Putamen (tissue), 1 donor: ENCODE measurements at regions not wholly inside any gene's neighbourhood (a gene's known extent, or its start where the extent isn't known, plus 50 kb on each side); places are given as distances from the start of the nearest gene placed in this dataset.

Source experiments
- DNase-seq: peaks from one replicate; pipeline ENCODE4 v3.0.0-alpha.2; 2016; ENCODE audit warnings: low spot score

DNA sequence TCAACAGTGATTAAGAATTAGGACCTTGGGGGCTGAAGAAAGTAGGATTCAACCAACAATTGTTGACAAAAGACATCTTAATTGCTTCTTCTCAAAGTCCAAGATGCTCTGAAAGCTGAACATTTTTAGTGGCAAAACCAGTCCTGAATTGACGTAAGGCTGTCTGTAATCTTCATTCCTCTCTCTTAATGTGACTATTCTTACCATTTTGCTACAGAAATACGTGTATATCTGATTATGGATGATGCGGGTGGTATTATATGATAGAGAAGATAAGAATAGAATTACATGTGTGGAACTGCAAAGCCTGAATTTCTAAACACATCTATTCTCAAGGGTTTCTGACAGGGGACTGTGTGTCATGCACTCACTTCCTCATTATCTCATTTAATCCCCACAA is 130.3 kb upstream of the SASH1 start:
- DNase-seq = no peak

DNA sequence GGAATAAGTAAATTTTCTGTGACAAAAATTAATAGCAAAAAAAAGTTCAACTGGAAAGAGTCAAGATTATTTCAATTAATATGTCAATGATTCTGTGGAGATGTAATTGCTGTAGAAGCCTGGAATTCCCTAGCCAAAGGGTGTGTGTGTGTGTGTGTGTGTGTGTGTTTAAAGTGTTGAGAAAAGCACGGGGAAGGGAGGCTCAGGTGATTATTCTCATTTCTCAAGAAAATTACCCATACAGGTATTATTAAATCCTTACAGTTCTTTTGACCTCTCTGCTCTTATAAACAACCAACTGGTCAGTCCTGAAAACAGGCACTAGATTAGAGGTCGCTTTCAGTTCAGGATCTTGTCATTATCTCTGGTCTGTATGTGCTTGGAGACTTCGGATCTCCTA is 129.3 kb upstream of the SASH1 start:
- no peak for DNase-seq

DNA sequence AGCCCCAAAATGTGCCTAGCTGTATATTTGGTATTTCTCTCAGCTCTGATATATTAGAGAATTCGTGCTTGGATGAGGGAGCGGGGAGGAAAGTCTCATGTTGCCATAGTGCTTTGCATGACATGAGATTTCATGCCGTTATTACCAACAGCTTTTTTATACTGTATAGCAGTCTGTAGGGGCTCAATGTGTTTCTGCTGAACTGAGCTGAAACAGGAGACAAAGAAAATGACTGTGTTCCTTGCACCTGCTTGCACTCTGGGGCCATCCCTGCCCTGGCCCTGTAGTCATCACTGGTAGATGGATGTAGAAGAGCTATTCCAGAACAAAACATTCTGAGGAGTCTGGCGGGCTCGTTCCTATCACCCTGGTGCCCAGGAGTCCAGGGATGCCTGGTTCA is 128.0 kb upstream of the SASH1 start:
- no peak for DNase-seq

DNA sequence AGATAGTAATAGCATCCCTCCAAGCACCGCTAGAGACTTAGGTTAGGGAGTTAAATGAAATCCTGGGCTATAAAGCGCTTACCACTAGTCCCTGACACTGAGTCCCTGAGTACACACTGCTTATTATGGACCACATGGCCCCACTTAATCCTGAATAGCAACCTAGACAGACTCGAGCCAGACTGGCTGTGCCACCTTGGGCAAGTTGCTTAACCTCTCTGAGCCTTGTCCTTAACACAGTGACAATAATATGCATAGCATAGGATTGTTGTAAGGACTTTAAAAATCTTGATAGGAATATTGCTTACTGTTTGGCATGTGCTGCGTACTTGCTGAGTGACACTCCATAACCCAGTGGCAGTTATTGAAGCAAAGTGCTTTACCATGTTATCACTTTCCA is 125.6 kb upstream of the SASH1 start:
- no peak for DNase-seq

DNA sequence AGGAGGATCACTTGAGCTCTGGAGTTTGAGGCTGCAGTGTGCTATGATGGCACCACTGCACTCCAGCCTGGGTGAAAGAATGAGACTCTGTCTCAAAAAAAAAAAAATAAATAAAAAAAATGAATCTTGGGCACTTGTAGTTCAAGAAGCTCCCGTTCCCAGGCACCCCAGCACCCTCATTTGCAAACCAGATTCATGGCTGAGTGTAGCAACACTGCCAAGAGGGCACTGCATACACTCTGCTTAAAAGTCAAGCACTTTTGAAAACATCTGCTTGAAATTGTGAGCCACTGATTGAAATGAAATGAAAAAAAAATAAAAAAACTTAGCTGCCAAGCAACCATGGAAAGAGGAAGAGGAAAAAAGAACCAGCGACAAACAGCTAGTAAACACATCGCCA is 124.7 kb upstream of the SASH1 start:
- no peak for DNase-seq

DNA sequence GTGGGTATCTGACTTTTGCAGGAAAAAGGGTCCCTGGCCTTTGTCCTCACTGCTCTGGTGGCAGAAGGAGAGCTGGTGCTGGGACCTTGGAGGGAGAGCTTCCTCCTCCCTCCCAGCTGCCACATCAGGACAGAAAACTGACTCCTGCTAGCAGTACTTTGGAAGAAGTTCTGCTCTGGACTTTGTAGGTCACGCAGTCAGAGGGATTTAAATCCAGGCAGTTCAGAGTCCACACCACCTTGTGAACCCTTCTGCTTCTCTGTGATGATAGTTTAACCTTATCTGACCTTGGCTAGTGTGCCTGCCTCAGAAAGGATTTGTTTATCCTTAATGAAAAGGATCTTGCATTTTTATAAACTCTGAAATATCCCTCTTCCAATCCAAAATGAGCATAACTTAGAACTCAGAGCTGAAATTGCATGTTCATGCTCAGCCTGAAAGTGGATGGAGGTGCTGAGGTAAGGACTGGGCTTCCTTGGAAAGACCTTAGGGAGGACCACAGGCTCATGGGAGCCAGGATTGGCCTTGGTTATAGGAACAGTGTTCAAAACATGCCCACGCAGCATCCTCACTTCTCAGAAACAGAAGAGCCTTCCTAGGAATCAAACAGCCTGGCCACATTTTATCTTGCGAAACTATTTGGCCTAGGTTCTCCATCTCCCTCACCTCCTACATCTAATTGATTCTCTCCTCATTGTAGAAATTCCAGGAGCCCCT is 123.9 kb upstream of the SASH1 start:
- DNase-seq = no peak

DNA sequence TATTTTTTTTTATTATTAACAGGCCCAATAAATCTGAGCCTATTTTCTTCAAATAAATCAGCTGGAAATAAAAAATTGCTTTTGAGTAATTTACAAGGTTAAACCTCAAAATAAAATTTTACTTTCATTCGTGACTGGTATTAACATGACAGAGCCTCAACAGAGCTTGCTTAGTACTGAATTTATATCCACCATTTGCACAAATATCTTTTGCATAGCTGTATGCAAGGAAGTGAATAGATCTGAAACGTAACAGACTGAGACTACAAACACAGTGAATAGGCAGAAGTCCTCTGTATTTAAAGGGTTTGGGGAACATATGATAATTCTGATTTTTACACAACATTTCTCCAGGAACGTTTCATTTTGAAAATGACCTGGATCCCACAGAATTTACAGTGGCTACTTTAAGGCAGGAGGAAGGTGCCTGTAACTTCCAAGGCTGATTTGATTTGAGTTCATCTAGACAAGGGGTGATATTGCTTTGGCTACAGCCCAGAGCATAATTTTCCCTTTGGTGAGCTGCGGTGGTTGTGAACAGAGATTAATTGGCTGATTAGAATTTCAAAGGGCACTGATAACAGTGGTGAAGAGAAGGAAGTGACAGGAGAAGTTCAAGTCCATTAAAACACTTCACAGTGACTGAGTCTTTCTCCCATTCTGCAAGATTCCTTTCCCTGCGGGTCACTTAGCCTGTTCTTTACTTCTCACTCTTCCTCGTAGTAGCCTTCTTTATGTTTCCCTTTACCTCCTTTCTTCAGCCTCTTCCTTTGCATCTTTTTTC is 121.2 kb upstream of the SASH1 start:
- no peak for DNase-seq

DNA sequence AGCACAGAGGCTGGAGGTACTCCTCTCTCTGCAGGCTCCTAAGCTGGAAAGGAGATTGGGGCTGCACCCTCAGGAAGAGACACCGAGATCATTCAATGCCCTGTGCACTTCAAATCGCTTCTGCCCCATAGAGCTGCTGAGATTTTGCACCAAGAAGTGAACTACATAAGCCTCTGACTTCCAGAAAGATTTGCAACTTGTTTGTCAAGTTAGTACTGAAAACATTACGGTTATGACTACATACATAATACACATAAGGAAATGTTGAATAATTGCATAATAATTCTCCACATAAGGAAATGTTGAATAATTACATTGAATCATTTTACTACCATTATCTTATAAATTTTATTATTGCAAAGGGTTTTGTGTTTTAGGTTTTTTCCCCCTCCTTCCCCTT is 120.3 kb upstream of the SASH1 start:
- no peak for DNase-seq

DNA sequence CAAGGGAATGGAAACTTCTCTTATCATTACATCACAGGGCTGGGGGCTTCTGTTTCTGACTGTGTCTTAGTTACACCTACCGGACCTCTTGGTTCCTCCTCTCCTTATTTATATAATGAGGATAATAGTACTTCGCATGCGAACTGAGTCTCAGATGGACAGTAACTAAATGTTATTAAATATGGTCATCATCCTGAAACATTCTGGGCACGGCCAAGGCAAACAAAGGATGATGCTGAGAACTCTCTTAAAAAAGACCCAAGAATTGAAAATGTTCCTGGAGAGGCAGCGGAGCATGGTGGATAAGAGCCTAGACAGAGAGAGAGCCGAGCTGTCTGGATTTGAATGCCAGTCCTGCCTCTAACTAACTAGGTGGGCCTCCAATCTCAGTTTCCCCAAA is 119.8 kb upstream of the SASH1 start:
- no peak for DNase-seq

DNA sequence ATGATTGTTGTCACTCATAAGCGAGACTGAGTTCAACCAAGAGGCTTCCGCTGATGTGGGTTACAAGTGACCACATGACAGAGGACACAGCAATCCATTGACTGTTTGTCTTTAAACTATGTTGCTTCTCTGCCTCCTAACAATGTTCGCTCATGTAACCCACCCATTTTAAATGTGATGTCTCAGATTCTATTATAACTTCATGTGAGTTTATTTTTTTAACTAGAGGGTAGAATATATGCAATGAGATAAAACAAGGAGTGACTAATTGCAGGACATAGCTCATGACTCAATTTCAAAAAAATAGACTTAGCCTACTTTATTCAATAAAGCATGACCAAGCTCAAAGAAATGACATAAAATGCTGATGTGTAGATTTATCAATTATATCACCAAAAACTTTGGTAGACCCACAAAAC is 119.2 kb upstream of the SASH1 start:
- DNase-seq = peak; percentile 54

DNA sequence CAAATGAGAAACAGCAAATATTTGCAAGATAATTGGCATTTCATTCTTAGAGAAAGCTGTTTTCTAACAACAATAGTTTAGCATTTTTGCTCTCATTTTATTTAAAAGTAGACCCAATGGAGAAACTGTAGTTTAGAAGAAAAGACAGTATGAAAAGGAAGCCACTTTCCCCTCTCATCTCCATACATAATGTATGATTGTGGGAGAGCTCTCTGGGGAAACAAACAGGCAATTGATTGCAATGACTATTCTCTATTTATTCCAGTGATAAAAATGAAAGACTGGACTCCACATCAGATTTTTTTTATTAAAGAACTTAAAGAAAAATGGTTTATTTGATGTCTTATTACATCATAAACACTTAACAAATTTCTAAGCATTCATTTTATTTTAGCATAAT is 116.8 kb upstream of the SASH1 start:
- DNase-seq = peak; percentile 72

DNA sequence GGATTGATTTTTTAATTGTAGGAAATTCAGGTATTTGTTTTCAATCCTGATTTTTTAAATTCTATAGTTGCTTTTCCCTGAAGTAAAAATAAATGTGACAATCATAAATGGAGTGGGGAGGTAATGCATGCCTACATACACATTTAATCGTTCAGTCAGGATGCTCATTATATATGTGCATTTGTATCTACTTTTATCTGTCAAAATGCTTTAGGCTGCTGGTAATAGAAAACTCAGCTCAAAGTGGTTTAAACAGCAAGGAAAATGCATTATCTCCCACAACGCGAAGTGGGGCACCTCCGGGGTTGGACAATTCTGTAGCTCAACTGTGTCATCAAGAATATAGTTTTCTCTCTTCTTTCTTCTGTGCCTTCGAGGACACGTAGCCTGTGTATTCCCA is 116.4 kb upstream of the SASH1 start:
- no peak for DNase-seq

DNA sequence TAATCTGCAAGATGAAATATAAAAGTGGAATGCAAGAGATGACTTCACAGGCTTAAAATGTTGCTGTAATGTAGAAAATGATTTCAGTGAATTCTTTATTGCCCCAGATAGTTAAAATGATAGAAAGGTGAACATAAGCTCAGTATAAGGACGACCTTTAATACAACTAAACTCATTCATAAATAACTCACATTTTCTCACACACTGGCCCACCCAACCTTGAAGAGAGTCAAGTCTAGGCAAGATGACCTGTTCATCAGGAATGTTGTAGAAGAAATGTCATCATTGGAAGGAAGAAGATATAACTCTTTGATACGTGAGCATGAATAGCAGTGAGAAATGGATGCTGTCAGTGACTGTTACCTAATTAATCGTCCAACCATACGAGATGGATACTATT is 111.1 kb upstream of the SASH1 start:
- no peak for DNase-seq

DNA sequence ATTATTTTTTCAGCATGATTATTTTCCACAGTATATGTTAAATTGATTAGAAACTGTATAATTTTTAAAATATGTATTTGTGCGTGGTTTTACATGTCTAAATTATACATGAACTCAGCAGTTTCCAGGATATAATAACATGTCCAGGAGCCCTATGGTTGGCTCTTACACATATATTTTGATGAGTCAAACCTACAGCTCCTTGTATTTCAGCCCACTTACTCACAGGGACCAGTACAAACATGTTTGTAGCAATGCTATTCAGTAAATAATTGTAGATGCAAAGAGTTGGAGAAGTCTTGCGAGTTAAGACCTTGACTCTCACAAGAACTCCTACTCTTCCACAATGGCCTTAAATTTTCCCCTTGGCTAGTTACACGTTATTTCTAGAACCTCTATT is 107.2 kb upstream of the SASH1 start:
- DNase-seq = no peak

DNA sequence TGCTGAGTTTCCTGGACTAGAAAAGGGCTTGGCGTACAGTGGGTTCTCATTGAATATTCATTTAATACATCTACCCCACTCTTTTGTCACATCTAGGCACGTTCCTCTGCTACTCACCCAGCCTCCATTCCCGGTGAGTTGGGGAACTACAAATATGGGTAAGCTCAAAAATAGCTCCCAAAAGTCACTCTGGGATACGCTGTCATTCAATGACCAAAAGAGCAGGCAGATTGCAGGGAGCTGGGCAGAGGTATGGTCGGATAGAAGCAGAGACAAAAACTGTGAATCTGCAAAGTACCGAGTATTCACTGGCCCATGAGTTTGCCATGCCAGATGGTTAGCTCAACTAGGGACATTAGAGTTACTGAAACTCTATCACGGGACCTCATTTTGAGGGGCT is 103.9 kb upstream of the SASH1 start:
- DNase-seq = no peak

DNA sequence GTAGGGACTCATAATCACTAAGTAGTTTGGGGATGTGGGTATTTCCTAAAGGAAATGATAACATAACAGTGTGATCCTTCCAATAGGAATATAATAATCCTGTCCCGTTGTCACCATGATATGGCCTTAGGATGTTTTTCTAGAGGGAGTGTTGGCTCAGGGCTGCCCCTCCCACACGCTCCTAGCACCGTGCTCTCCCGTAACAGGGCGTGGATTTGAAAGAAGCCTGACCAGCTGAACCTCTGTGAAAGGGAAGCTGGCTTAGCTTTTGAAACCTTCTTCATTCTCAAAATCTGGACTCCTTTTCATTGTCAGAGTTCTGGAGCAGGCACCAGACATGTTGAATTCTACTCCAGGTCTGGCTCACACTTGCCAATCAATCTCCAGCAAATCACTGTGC is 103.4 kb upstream of the SASH1 start:
- DNase-seq = no peak

DNA sequence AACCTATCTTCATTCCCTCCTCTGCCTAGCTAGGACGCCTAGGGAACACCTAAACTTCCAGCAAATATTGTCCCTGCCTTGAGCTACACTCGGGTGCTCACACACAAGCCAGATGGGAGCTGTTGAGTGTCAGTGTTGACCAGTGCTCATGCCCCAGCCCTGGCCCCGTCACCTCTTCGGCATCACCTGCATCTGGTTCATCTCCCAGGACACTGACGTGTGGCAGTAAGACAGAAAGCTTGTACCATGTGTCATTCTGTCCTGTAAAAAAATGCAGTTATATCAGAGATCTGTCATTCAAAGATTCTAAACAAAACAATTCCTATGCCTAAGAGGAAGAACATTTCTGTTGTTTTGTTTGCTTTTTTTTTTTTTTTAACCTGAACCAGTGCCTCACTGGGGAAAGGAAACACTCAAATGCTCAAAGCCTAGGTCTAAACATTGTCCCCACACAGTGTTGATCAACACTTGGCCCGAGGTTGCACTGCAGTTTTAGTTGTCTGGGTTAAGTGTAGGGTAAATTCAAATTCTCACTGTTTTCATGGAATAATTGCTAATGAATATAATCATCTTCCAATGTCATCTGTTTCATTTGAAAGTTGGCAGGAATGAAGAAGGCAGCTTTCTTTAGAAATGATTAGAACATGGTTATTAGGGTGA is 102.7 kb upstream of the SASH1 start:
- DNase-seq = no peak

DNA sequence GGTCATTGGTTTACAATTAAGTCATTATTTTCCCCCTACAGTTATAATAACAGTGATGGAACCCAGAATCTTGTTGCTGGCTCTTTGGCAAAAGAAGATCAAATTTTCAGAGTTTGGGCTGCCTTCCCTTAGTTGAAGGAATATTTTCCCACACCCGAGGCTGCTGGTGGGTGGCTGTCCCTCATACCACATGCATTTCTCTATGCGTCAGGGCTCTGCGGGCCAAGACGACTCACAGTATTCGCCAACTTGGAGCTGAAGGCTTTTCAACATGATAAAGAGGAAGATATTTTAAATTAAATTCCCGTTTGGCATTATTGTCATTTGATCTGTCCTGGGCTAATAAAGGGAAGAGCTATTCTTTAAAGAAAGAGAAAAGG is 102.2 kb upstream of the SASH1 start:
- DNase-seq = no peak

DNA sequence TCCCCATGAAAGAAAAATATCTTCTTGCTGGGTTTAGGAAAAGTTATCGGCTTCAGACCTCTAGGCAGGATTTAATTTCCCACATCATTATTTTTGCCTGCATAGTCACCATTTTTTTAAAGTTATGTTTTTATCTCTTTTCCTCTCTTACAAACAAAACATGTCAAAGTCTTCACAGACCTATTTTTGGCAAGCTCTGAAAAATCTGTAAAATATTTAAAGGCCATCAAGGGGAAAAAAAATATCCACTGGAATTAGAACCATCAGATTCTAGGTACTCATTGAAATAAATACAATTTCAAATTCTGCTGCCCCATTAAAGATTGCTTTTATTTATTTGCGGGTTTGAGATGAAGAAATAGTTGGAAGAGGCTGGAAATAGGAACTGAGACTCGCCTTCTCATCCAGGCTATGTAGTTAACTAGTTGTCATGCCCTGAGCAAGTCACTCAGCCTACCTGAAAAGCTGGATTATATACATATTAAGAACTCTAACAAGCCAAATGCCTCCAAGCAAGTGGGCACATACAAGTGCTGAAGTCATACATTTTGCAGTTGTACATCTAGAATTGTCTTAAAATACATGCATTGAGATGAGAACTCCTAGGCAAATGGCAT is 101.7 kb upstream of the SASH1 start:
- DNase-seq = no peak

DNA sequence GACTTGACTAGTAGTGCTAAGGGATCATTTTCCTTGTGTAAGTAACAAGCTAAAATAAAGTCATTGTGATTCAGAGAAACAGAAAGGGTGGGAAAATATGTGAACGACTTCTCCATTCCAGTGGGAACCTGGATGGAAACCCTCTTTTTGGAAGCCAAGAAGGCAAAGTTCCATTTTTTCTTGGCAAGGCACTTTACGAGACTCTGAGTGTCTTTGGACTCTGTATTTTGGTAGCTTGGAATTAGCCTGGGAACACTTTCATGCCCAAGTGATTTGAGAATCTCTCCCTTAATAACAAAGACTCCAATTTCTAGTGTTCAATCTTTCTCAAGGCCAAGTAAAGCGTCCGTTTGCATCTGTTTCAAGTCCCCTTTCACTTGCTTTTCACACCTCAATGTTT is 100.5 kb upstream of the SASH1 start:
- DNase-seq = no peak

DNA sequence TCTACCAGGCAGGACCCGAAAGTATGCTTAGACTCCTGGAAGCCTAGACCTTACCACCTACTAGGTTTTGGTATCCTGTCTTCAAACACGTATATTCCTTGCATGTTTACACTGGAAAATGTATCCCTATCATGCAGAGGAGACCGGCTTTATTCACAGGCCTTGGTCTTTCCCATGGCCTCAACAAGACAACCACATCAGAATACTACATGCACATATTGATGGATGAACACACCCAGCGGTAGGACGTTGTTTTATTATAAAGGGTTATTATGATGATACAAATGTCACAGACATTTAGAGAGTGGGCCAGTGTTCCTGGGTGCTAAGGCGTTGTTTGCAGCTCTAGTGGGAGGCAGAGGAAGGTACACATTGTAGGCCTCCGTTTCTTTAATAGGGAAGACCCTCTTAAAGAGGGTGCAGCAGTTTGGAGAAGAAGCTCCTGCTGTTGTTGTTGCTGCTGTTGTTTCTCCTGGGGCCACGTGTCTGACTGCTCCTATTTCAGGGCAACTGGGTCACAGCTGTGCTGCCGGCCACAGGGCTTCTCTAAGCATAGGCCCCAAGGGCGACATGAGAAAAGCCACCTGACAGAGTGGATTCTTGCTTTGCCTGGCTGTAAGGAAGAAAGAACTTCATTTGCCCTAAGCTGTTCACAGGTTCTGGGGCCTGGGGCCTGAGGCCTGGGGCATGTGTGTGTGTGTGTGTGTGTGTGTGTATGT is 98.3 kb upstream of the SASH1 start:
- DNase-seq = no peak

DNA sequence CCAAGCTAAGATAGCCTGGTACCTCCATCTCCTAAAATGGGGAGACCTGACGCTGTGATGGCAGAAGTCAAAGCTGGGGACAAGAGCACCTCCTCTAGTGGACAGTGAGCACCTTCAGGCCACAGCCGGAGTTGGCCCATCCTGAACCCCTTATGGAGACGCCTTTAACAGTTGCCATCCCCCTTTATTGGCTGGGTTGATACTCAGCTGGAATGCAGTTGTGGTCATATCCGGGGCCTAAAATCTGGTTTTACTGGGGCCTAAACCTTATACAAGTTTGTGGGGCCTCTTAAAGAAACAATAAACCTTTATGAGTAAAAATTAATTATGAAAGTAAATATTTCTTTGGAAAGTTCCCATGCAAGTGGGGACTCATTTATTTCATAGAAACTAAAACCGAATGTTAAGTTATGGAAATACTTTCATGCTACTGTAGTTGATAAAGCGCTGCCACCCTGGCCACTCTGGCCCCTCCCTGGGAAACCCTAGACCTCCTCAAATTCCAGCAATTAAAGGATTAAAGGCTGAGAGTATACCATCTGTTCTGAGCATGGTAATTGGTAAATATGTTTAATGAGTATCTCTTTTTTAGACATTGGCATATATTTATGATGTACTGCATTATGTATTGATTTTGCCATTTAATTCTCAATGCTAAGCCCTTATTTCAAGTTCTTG is 95.1 kb upstream of the SASH1 start:
- no peak for DNase-seq
